AG09319 (cell line): ENCODE measurements at regions not wholly inside any gene's neighbourhood (a gene's known extent, or its start where the extent isn't known, plus 50 kb on each side); places are given as distances from the start of the nearest gene placed in this dataset.

Source experiments
- DNase-seq: peaks from one replicate; pipeline ENCODE4 v3.0.0-alpha.2; 2010; ENCODE audit warnings: low read depth; ENCODE audit errors: extremely low read depth
- TF ChIP-seq, protein P1 (sequence below): IDR thresholded peaks from 2 replicates; pipeline ENCODE4 v1.5.1; 2011; ENCODE audit warnings: low read depth, mild to moderate bottlenecking, inconsistent platforms, low read length, moderate library complexity

DNA sequence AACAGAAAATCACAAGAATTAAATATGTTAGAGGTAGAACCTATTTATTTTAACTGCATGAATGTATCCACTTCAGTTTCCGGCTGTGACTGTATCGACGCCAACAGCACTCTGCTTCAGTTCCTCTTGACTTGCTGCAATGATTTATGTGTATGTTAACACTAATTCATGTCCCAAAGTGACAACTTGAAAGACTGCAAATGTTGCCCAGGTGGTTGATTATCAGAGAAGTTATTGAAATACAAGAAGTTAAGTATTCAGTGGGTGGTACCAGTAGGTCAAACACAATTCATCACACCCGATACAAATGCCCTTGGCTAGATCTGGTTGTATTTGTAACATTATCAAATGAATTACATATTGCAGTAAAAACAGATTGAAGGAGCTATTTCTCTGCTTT lies 622.7 kb upstream of the CDH18 start:
- DNase-seq = no peak
- TF ChIP-seq, protein P1, sequence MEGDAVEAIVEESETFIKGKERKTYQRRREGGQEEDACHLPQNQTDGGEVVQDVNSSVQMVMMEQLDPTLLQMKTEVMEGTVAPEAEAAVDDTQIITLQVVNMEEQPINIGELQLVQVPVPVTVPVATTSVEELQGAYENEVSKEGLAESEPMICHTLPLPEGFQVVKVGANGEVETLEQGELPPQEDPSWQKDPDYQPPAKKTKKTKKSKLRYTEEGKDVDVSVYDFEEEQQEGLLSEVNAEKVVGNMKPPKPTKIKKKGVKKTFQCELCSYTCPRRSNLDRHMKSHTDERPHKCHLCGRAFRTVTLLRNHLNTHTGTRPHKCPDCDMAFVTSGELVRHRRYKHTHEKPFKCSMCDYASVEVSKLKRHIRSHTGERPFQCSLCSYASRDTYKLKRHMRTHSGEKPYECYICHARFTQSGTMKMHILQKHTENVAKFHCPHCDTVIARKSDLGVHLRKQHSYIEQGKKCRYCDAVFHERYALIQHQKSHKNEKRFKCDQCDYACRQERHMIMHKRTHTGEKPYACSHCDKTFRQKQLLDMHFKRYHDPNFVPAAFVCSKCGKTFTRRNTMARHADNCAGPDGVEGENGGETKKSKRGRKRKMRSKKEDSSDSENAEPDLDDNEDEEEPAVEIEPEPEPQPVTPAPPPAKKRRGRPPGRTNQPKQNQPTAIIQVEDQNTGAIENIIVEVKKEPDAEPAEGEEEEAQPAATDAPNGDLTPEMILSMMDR = no peak

GRCh38 chr5:20609126-20609525 lies 621.1 kb upstream of the CDH18 start:
- no peak for DNase-seq
- TF ChIP-seq, protein P1 = no peak

DNA sequence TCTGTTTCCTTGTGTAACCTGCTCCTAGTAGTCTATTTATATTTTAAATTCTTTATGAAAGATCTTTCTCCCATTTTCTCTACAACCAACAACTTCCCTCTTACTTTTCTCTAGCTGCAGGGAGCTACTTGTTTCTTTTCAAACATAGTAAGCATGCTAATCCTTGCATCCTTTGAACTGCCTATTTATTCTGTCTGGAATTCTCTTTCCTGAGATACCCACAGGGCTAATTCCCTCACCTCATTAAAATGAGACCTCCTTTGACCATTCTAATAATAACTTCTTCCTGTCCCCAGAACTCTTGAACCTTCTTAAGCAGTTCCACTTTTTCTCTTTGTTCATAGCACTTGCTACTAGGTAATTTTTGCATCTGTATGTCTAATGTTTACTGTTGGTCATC lies 620.6 kb upstream of the CDH18 start:
- TF ChIP-seq, protein P1 = no peak
- DNase-seq = no peak

DNA sequence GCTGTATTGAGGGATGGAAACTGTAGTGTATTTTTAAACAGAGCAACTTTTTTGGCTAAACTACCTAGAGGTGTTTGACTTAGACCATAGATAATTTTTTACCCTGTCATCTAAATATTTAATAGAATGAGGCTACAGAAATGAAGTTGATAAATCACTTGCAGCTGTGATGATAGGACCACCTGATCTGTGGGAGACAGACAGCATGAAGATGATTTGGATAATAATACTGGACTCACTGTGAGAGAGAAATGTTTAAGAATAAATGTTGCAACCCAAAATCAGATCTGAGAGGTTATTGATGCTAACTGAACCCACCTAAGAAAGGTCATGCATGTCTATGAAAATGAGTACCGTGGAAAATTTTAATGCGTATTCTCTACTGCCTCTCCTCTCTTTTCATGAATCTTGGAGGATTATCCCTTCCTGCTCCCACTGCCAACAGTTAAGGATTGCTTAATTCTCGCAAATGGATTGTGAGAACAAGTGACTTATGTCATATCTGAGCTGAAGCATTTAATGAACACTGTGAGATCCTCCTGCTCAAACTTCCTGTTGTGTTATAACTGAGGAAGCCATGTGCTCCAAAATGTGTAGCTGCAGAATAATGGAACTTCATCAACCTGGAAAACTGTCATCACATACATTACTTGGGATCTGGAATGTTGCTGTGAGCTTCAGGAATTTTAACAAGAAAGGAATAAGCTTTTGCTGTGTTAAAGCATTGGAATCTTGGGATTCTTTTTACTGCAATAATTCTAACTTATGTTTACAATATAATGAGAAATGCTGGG lies 617.9 kb upstream of the CDH18 start:
- TF ChIP-seq, protein P1 = no peak
- no peak for DNase-seq

DNA sequence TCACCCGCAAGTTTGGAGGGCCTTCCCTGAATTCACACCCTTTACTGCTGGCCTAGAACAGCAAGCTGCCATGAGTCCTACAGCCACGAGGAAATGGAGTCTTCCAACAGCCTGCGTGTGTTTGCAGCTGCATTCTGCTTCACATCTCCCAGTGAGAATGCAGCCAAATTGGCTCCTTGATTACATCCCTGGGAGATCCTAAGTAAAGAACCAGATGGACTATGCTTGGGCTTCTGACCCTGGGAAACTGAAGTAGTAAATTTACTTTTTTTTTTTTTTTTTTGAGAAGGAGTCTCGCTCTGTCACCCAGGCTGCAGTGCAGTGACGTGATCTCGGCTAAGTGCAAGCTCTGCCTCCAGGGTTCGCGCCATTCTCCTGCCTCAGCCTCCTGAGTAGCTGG lies 617.0 kb upstream of the CDH18 start:
- TF ChIP-seq, protein P1 = no peak
- DNase-seq = no peak

DNA sequence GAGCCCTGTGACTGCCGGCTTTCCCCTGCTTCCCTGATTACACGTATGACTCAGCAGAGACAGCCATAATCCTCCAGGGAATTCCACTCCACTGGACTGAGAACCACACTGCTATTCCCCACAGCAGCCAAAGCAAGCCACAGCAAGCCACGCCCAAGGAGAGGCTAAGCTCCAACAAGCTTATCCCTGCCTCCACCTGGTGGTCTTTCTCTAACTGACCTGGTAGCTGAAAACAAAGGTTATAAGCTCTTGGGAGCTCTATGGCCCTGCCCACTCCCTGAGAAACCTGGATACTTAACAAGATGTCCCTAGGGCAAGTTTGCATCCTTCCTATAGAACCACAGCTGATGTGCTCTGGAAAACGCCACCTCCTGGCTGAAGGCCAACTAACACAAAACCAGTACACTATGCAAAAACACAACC lies 613.7 kb upstream of the CDH18 start:
- TF ChIP-seq, protein P1 = no peak
- DNase-seq = no peak

DNA sequence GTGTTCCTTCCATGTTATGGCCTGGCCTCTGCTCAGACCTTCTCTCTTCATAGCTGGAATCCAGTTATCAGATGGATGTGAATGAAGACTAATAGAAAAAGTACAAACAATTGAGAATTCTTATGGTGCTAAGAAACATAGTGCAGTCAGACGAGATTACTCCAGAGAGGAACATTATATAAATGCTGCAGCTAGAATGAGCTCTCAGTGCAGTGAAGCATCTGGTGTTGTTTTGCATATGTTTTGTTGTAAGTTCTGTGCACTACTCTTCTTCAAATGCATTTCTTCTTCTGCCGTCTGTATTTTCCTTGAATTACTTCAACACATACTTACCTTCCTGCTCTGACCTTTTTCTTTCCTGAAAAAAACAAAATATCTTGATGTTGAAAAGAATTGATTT lies 602.4 kb upstream of the CDH18 start:
- no peak for DNase-seq
- TF ChIP-seq, protein P1 = no peak
